Neural cell (in vitro differentiated cells): ENCODE measurements at regions not wholly inside any gene's neighbourhood (a gene's known extent, or its start where the extent isn't known, plus 50 kb on each side); places are given as distances from the start of the nearest gene placed in this dataset.
"Not testable (repeated sequence)": the region's sequence is repeated elsewhere in the genome, so short reads cannot be mapped to it uniquely, and the experiment has no call there.

ENCODE experiments used
- H2AFZ ChIP-seq: fragments of 200-600, 300-800 bp; sonication (generic), shearing (Covaris generic); 2 replicates; pipeline ENCODE4 v1.6.0; 2014; ENCODE audit warnings: low read depth, mild to moderate bottlenecking, antibody characterized with exemption, low read length, moderate library complexity
- H3F3A ChIP-seq: fragments of 200-600 bp; shearing (Covaris generic); 2 replicates; pipeline ENCODE4 v1.6.1; 2016; ENCODE audit warnings: mild to moderate bottlenecking, moderate library complexity, mixed read lengths, antibody characterized with exemption, low read length; ENCODE audit not compliant: insufficient read depth, poor library complexity, severe bottlenecking
- H3K27ac ChIP-seq: fragments of 200-600, 300-800 bp; sonication (generic), shearing (Covaris generic); 2 replicates; pipeline ENCODE4 v1.5.1; 2014; ENCODE audit warnings: mild to moderate bottlenecking, low read length, moderate library complexity
- H3K27me3 ChIP-seq: fragments of 300-800, 200-600 bp; sonication (generic), shearing (Covaris generic); 2 replicates; pipeline ENCODE4 v1.6.0; 2014; ENCODE audit warnings: mild to moderate bottlenecking, low read depth, low read length, moderate library complexity; ENCODE audit not compliant: insufficient read depth
- H3K36me3 ChIP-seq: fragments of 300-800, 200-600 bp; sonication (generic), shearing (Covaris generic); 2 replicates; pipeline ENCODE4 v1.5.1; 2014; ENCODE audit warnings: mild to moderate bottlenecking, antibody characterized with exemption, low read length, moderate library complexity; ENCODE audit not compliant: insufficient read depth
- H3K4me2 ChIP-seq: fragments of 300-800, 200-600 bp; sonication (generic), shearing (Covaris generic); 2 replicates; pipeline ENCODE4 v1.6.0; 2014; ENCODE audit warnings: mild to moderate bottlenecking, low read length
- H3K4me3 ChIP-seq: fragments of 300-800, 200-600 bp; sonication (generic), shearing (Covaris generic); 2 replicates; pipeline ENCODE4 v1.5.1; 2014; ENCODE audit warnings: mild to moderate bottlenecking, low read length, moderate library complexity
- H3K79me2 ChIP-seq: fragments of 200-600 bp; shearing (Covaris generic); replicated peaks from 2 replicates; pipeline ENCODE4 v1.6.0; 2014; ENCODE audit warnings: mild to moderate bottlenecking, low read length, moderate library complexity; ENCODE audit not compliant: insufficient read depth
- H3K9ac ChIP-seq: fragments of 300-800, 200-600 bp; sonication (generic), shearing (Covaris generic); 2 replicates; pipeline ENCODE4 v1.6.1; 2016; ENCODE audit warnings: mild to moderate bottlenecking, low read length, mixed read lengths
- H3K9me2 ChIP-seq: fragments of 200-600 bp; shearing (Covaris generic); 2 replicates; pipeline ENCODE4 v1.6.1; 2016; ENCODE audit warnings: mild to moderate bottlenecking, low read length, mixed read lengths; ENCODE audit not compliant: insufficient read depth
- H3K9me3 ChIP-seq: fragments of 200-600, 300-800 bp; sonication (generic), shearing (Covaris generic); 2 replicates; pipeline ENCODE4 v1.6.1; 2016; ENCODE audit warnings: mild to moderate bottlenecking, mixed run types, low read length, moderate library complexity, mixed read lengths
- H4K20me1 ChIP-seq: fragments of 200-600 bp; shearing (Covaris generic); 2 replicates; pipeline ENCODE4 v1.6.1; 2016; ENCODE audit warnings: mild to moderate bottlenecking, mixed run types; ENCODE audit not compliant: insufficient read depth
- EP300 ChIP-seq: fragments of 450-650 bp; conservative IDR thresholded peaks from 2 replicates; pipeline ENCODE4 v1.6.1; 2014; ENCODE audit warnings: antibody characterized with exemption, mild to moderate bottlenecking, moderate library complexity; ENCODE audit not compliant: poor library complexity, severe bottlenecking
- EZH2 ChIP-seq: fragments of 200-600, 300-800 bp; shearing (Covaris generic), sonication (generic); IDR thresholded peaks from 2 replicates; pipeline ENCODE4 v1.6.1; 2014; ENCODE audit warnings: antibody characterized with exemption, low read length, borderline replicate concordance, mild to moderate bottlenecking; ENCODE audit not compliant: insufficient read depth, poor library complexity, severe bottlenecking
- MXI1 ChIP-seq: fragments of 450-650 bp; conservative IDR thresholded peaks from 2 replicates; pipeline ENCODE4 v1.6.1; 2014; ENCODE audit warnings: antibody characterized with exemption, mild to moderate bottlenecking; ENCODE audit not compliant: poor library complexity, severe bottlenecking
- POLR2AphosphoS5 ChIP-seq: IDR thresholded peaks from 2 replicates; pipeline ENCODE4 v1.6.1; 2012
- RAD21 ChIP-seq: fragments of 450-650 bp; conservative IDR thresholded peaks from 2 replicates; pipeline ENCODE4 v1.6.1; 2014; ENCODE audit warnings: antibody characterized with exemption, mild to moderate bottlenecking, moderate library complexity
- SMC3 ChIP-seq: fragments of 450-650 bp; conservative IDR thresholded peaks from 2 replicates; pipeline ENCODE4 v1.6.1; 2014; ENCODE audit warnings: antibody characterized with exemption, mild to moderate bottlenecking, moderate library complexity; ENCODE audit not compliant: poor library complexity
- TAF1 ChIP-seq: IDR thresholded peaks from 2 replicates; pipeline ENCODE4 v1.6.1; 2012; ENCODE audit warnings: low read depth
- TF ChIP-seq, protein P1 (sequence below): IDR thresholded peaks from 2 replicates; pipeline ENCODE4 v1.6.1; 2012; ENCODE audit warnings: borderline replicate concordance
- TF ChIP-seq, protein P2 (sequence below): fragments of 450-650 bp; IDR thresholded peaks from 2 replicates; pipeline ENCODE4 v1.5.1; 2014; ENCODE audit warnings: antibody characterized with exemption, mild to moderate bottlenecking, moderate library complexity; ENCODE audit not compliant: poor library complexity, severe bottlenecking

DNA sequence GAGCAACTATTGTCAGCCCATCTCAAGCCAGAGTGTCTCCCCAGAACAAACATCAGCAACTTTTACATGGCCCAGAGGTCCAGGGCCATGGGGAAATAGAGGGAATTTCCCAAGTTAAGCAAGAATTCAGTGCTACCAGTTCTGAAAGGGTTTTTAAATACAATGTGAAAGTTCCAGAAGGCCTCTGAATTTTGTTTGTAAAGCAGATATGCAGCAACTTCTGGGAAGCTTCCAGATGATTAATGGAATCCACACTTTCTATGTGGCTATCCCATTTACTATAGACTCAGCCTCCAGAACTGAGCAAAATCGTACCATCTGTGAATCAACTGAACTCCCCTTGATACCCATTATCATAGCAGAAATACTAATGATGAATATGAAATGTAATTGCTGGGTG is 93.8 kb downstream of the FEM1C start:
- Histone ChIP-seq H3K27me3 (no peaks in the 10 kb centered on the region), H3K79me2 (no peaks in the 10 kb centered on the region), H3K36me3 (no peaks in the 10 kb centered on the region), H3K27ac (no peak overlapping the region), H3K4me3 (no peak overlapping the region), H3K9ac (no peak overlapping the region), H2AFZ (no peak overlapping the region), H3K4me2 (no peak overlapping the region), H3F3A (no peaks in the 10 kb centered on the region), H3K9me2 (no peaks in the 10 kb centered on the region), H3K9me3 (no peaks in the 10 kb centered on the region), H4K20me1 (no peaks in the 10 kb centered on the region)
- TF ChIP-seq MXI1 (no peak), RAD21 (no peak), POLR2AphosphoS5 (no peak), TAF1 (no peak)
- TF ChIP-seq, protein P1, sequence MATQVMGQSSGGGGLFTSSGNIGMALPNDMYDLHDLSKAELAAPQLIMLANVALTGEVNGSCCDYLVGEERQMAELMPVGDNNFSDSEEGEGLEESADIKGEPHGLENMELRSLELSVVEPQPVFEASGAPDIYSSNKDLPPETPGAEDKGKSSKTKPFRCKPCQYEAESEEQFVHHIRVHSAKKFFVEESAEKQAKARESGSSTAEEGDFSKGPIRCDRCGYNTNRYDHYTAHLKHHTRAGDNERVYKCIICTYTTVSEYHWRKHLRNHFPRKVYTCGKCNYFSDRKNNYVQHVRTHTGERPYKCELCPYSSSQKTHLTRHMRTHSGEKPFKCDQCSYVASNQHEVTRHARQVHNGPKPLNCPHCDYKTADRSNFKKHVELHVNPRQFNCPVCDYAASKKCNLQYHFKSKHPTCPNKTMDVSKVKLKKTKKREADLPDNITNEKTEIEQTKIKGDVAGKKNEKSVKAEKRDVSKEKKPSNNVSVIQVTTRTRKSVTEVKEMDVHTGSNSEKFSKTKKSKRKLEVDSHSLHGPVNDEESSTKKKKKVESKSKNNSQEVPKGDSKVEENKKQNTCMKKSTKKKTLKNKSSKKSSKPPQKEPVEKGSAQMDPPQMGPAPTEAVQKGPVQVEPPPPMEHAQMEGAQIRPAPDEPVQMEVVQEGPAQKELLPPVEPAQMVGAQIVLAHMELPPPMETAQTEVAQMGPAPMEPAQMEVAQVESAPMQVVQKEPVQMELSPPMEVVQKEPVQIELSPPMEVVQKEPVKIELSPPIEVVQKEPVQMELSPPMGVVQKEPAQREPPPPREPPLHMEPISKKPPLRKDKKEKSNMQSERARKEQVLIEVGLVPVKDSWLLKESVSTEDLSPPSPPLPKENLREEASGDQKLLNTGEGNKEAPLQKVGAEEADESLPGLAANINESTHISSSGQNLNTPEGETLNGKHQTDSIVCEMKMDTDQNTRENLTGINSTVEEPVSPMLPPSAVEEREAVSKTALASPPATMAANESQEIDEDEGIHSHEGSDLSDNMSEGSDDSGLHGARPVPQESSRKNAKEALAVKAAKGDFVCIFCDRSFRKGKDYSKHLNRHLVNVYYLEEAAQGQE = no peak
- TF ChIP-seq, protein P2, sequence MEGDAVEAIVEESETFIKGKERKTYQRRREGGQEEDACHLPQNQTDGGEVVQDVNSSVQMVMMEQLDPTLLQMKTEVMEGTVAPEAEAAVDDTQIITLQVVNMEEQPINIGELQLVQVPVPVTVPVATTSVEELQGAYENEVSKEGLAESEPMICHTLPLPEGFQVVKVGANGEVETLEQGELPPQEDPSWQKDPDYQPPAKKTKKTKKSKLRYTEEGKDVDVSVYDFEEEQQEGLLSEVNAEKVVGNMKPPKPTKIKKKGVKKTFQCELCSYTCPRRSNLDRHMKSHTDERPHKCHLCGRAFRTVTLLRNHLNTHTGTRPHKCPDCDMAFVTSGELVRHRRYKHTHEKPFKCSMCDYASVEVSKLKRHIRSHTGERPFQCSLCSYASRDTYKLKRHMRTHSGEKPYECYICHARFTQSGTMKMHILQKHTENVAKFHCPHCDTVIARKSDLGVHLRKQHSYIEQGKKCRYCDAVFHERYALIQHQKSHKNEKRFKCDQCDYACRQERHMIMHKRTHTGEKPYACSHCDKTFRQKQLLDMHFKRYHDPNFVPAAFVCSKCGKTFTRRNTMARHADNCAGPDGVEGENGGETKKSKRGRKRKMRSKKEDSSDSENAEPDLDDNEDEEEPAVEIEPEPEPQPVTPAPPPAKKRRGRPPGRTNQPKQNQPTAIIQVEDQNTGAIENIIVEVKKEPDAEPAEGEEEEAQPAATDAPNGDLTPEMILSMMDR = no peak

DNA sequence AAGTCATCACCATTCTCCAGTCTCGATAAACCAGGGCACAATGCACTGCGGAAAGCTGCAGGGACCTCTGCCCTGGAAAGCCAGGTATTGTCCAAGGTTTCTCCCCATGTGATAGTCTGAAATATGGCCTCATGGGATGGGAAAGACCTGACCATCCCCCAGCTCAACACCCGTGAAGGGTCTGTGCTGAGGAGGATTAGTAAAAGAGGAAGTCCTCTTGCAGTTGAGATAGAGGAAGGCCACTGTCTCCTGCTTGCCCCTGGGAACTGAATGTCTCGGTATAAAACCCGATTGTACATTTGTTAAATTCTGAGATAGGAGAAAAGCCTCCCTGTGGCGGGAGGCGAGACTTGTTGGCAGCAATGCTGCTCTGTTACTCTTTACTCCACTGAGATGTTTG is 95.9 kb downstream of the FEM1C start:
- H3K4me3 ChIP-seq, H4K20me1 ChIP-seq, H2AFZ ChIP-seq, H3F3A ChIP-seq, H3K9me3 ChIP-seq, H3K9me2 ChIP-seq, H3K79me2 ChIP-seq, H3K9ac ChIP-seq, H3K4me2 ChIP-seq, H3K36me3 ChIP-seq, H3K27me3 ChIP-seq, H3K27ac ChIP-seq: not testable (repeated sequence)

DNA sequence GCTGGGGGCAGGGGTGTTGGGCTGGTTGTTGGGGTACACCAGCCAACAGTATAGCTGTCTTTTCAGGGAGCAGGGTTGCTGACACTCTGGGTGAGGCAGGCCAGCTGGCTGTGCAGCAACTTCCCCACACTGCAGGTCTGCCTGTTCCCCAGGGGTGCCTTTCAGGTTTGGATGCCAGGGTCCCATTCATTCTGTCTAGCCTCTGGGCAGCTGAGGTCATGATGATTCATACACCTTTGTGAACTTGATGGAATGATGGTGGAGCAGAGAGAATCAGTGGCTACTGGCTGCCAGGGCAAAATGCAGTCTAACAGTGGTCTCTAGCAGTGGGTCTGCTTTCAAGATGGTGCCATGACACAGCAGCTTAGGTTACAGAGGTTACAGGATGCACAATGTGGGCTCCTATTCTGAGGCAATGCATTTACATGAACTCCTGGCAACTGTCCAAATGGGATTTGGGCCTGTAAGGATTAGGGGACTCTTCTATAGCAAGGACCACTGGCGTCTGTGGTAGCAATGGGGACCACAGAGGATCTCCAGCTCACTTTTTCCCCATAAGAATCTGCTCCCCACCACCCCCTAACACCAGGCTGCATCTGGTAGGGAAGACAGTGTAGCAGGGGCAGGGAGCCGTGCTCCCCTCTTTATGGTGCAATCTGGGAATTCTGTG is 103.7 kb downstream of the FEM1C start:
- Histone ChIP-seq H3K36me3 (no peaks in the 10 kb centered on the region), H3K4me2 (no peak overlapping the region), H3K27me3 (no peaks in the 10 kb centered on the region), H3F3A (no peaks in the 10 kb centered on the region), H4K20me1 (no peaks in the 10 kb centered on the region), H3K9me3 (peaks cover 8% of the 10 kb centered on the region), H3K79me2 (no peaks in the 10 kb centered on the region), H3K9ac (no peak overlapping the region), H2AFZ (no peak overlapping the region), H3K9me2 (no peaks in the 10 kb centered on the region), H3K4me3 (no peak overlapping the region), H3K27ac (no peak overlapping the region)
- TF ChIP-seq RAD21 (no peak), TAF1 (no peak), EZH2 (no peak), SMC3 (no peak), EP300 (no peak)
- TF ChIP-seq, protein P2 = no peak
